ENCODE measurements at regions not wholly inside any gene's neighbourhood (a gene's known extent, or its start where the extent isn't known, plus 50 kb on each side); places are given as distances from the start of the nearest gene placed in this dataset.

- no peaks in the 10 kb centered on the region for H3K36me3 ChIP-seq (ENCODE audit: control insufficient read depth in 4 of 4, insufficient read depth in 4 of 4, low read length in 4 of 4)
- no peak for TF ChIP-seq CTCF (IDR thresholded peaks at IDR 0.05; ENCODE audit: control extremely low read depth, extremely low read depth)
- no peaks in the 10 kb centered on the region for H3K9me3 ChIP-seq (ENCODE audit: control insufficient read depth in 4 of 4, insufficient read depth in 3 of 4, low read length in 3 of 4)
- 49 to 64% methylated on average over 4 of the region's 4 CpGs for WGBS, 2 donors
- no peak overlapping the region for H3K9ac ChIP-seq (ENCODE audit: insufficient read depth in 1 of 2, low read length in 2 of 2)
- DNase-seq, result no peak
- no peaks in the 10 kb centered on the region for H3K27me3 ChIP-seq (ENCODE audit: control insufficient read depth in 3 of 3, insufficient read depth in 3 of 3, low read length in 2 of 3)
- H3K4me3 ChIP-seq, result no peak overlapping the region
- H3K4me1 ChIP-seq (ENCODE audit: control insufficient read depth in 5 of 5, insufficient read depth in 5 of 5, low read length in 5 of 5), result no peaks in the 10 kb centered on the region
- no peak overlapping the region for H3K27ac ChIP-seq (ENCODE audit: low read depth in 1 of 2, low read length in 1 of 2)
- no peak for ATAC-seq (ENCODE audit: insufficient read depth, low FRiP score)
Measured at GRCh38 chr5:12354686-12355085, 450.4 kb upstream of the CTNND2 start.

GRCh38 chr5:12343558-12343957, 439.3 kb upstream of the CTNND2 start:
- WGBS, 2 donors, result 82 to 83% methylated on average over 3 of the region's 3 CpGs
- Histone ChIP-seq H3K9ac (ENCODE audit: insufficient read depth in 1 of 2, low read length in 2 of 2) (no peak overlapping the region), H3K4me1 (ENCODE audit: control insufficient read depth in 5 of 5, insufficient read depth in 5 of 5, low read length in 5 of 5) (no peaks in the 10 kb centered on the region), H3K9me3 (ENCODE audit: control insufficient read depth in 4 of 4, insufficient read depth in 3 of 4, low read length in 3 of 4) (peaks cover 0 to 2% (median 0%) of the 10 kb centered on the region in 4 donors), H3K27ac (ENCODE audit: low read depth in 1 of 2, low read length in 1 of 2) (no peak overlapping the region), H3K36me3 (ENCODE audit: control insufficient read depth in 4 of 4, insufficient read depth in 4 of 4, low read length in 4 of 4) (no peaks in the 10 kb centered on the region), H3K4me3 (no peak overlapping the region), H3K27me3 (ENCODE audit: control insufficient read depth in 3 of 3, insufficient read depth in 3 of 3, low read length in 2 of 3) (no peaks in the 10 kb centered on the region)
- no peak for DNase-seq
- ATAC-seq (ENCODE audit: insufficient read depth, low FRiP score), result no peak
- no peak for TF ChIP-seq CTCF (IDR thresholded peaks at IDR 0.05; ENCODE audit: control extremely low read depth, extremely low read depth)

GRCh38 chr5:12335938-12336337, 431.7 kb upstream of the CTNND2 start:
- no peaks in the 10 kb centered on the region for H3K36me3 ChIP-seq (ENCODE audit: control insufficient read depth in 4 of 4, insufficient read depth in 4 of 4, low read length in 4 of 4)
- no peak overlapping the region for H3K27ac ChIP-seq (ENCODE audit: low read depth in 1 of 2, low read length in 1 of 2)
- 48 to 50% methylated on average over 3 of the region's 3 CpGs for WGBS, 2 donors
- no peaks in the 10 kb centered on the region for H3K27me3 ChIP-seq (ENCODE audit: control insufficient read depth in 3 of 3, insufficient read depth in 3 of 3, low read length in 2 of 3)
- H3K4me1 ChIP-seq (ENCODE audit: control insufficient read depth in 5 of 5, insufficient read depth in 5 of 5, low read length in 5 of 5), result no peaks in the 10 kb centered on the region
- no peak for TF ChIP-seq CTCF (IDR thresholded peaks at IDR 0.05; ENCODE audit: control extremely low read depth, extremely low read depth)
- no peak overlapping the region for H3K9ac ChIP-seq (ENCODE audit: insufficient read depth in 1 of 2, low read length in 2 of 2)
- no peak overlapping the region for H3K4me3 ChIP-seq
- no peaks in the 10 kb centered on the region for H3K9me3 ChIP-seq (ENCODE audit: control insufficient read depth in 4 of 4, insufficient read depth in 3 of 4, low read length in 3 of 4)
- DNase-seq (no peak), ATAC-seq (ENCODE audit: insufficient read depth, low FRiP score) (no peak)

GRCh38 chr5:12332480-12332879, 428.2 kb upstream of the CTNND2 start:
- H3K27ac ChIP-seq (ENCODE audit: low read depth in 1 of 2, low read length in 1 of 2), result no peak overlapping the region
- no peaks in the 10 kb centered on the region for H3K27me3 ChIP-seq (ENCODE audit: control insufficient read depth in 3 of 3, insufficient read depth in 3 of 3, low read length in 2 of 3)
- H3K4me1 ChIP-seq (ENCODE audit: control insufficient read depth in 5 of 5, insufficient read depth in 5 of 5, low read length in 5 of 5), result no peaks in the 10 kb centered on the region
- DNase-seq (no peak), ATAC-seq (ENCODE audit: insufficient read depth, low FRiP score) (no peak)
- no peaks in the 10 kb centered on the region for H3K36me3 ChIP-seq (ENCODE audit: control insufficient read depth in 4 of 4, insufficient read depth in 4 of 4, low read length in 4 of 4)
- H3K9ac ChIP-seq (ENCODE audit: insufficient read depth in 1 of 2, low read length in 2 of 2), result no peak overlapping the region
- H3K4me3 ChIP-seq, result no peak overlapping the region
- WGBS, 2 donors, result 31 to 34% methylated on average over 3 of the region's 3 CpGs
- H3K9me3 ChIP-seq (ENCODE audit: control insufficient read depth in 4 of 4, insufficient read depth in 3 of 4, low read length in 3 of 4), result no peaks in the 10 kb centered on the region
- no peak for TF ChIP-seq CTCF (IDR thresholded peaks at IDR 0.05; ENCODE audit: control extremely low read depth, extremely low read depth)

All from lung (tissue), 11 donors.